ENCODE measurements at regions not wholly inside any gene's neighbourhood (a gene's known extent, or its start where the extent isn't known, plus 50 kb on each side); places are given as distances from the start of the nearest gene placed in this dataset.
"Not testable (repeated sequence)": the region's sequence is repeated elsewhere in the genome, so short reads cannot be mapped to it uniquely, and the experiment has no call there.

GRCh38 chr10:31120961-31121685 is 89.5 kb upstream of the ZNF438 start:
- H3K27ac ChIP-seq (ENCODE audit: low read depth, low read length) = no peak overlapping the region

DNA sequence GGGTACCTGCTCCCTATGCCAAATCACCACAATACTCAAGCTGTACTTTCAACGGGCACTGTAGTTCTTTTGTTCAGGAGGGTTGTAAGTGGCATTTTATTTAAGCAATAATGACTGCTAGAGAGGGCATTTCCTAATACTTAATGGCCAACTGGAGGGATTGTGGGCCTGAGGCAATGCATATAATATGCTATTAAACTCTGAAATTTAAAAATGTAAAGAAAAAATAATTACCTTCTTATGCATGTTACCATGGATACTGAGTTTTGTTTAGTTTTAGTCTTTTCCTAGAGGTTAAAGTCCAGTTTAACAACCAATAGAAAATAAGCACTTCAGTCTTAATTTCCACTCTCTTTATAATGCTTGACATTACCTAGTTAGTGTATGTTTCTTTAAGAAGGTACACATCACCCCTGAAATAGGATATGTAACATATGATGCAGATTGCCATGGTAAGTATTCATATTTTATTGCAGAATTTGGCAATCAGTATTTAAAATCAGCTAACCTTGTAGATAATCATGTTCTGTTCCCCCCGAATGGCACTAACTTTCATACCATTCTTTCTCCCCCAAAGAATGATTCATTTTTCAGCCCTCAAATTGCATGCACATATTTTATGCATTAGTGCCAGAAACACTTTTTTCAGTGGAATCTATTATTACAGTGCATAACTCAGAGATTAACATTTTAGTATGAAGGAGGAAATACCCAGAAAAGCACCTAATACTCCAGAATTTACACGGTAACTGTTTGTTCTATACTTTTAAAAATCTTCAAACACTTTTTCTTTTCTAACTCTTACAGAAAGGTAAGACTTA is 90.3 kb upstream of the ZNF438 start:
- no peak overlapping the region for H3K27ac ChIP-seq (ENCODE audit: low read depth, low read length)

More at GRCh38 chr10:31120961-31121685, 89.5 kb upstream of the ZNF438 start:
- 43 to 75% (median 61%) methylated on average over 7 of the region's 7 CpGs for WGBS, 3 donors

GRCh38 chr10:31123946-31124345 is 92.3 kb upstream of the ZNF438 start:
- 94 to 97% (median 94%) methylated on average over 6 of the region's 6 CpGs for WGBS, 3 donors
- H3K27ac ChIP-seq (ENCODE audit: low read depth, low read length) = no peak overlapping the region

More for the DNA sequence above, 90.3 kb upstream of the ZNF438 start:
- 64 to 82% (median 75%) methylated on average over 3 of the region's 3 CpGs for WGBS, 3 donors

- H3K27ac ChIP-seq (ENCODE audit: low read depth, low read length) = no peak overlapping the region
- WGBS, 3 donors = 84 to 88% (median 84%) methylated on average over 5 of the region's 5 CpGs
Observed at GRCh38 chr10:31124852-31125251, 93.2 kb upstream of the ZNF438 start.

DNA sequence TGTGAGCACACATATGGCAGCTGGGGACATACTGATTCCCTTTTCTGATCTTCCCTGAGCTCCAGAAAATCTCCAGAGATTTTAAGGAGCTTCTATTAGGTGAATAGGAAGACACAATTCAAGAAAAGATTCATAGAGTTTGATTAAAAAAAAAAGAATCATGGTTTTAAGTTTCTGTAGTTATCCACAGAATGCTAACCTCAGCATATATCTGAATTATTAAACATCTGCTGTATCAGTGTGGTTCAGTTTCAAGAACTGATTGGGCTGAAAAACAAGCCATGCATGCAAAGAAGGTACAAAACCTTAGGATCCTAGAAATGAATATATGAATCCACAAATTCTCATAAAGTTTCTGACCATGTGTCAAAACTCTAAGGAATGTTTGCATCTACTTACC is 94.1 kb upstream of the ZNF438 start:
- H3K27ac ChIP-seq (ENCODE audit: low read depth, low read length) = no peak overlapping the region

DNA sequence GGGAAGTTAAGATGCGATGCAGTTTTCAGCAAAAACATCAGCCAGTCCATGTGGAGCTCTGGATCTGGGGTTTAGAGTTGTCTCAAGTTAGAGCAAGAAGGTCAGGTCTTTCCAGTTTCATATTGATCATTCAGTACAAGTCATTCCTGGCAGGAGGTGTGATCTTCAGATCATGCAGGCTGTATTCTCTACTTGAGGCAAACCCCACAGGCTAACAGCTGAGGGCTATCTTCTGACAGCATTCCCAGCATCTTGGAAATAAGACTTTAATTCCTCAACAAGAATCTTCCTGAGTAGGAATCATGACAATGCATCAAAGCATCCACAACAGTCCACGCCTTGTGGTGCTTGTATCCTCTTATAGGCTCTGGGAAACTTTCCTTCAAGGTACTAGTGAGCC is 94.9 kb upstream of the ZNF438 start:
- 91 to 94% (median 92%) methylated on average over 2 of the region's 2 CpGs for WGBS, 3 donors
- no peak overlapping the region for H3K27ac ChIP-seq (ENCODE audit: low read depth, low read length)

DNA sequence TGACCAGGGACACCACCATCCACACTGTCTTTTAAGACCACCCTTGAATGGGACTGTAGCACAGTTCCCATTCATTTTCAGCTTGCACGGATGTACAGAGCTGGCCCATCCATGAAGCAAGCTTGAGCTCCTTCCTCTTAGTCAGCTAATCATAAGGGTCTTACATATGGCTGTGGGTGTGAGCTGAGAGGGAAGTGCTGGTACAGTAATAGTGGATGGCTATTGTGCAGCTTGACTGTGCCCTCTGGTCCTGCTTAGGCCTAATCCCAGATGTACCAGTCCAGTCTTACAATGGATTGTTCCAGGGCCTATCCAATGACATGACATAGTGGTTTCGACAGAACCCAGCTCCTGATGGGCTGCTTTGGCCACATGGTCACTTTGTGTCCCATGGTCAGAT is 96.9 kb upstream of the ZNF438 start:
- WGBS, 3 donors = 82 to 96% (median 94%) methylated on average over 2 of the region's 2 CpGs
- no peak overlapping the region for H3K27ac ChIP-seq (ENCODE audit: low read depth, low read length)

- no peak overlapping the region for H3K27ac ChIP-seq (ENCODE audit: low read depth, low read length)
- WGBS, 3 donors = 23 to 39% (median 33%) methylated on average over 1 to 2 of the region's 2 CpGs
Observed at GRCh38 chr10:31129271-31129670, 97.6 kb upstream of the ZNF438 start.

DNA sequence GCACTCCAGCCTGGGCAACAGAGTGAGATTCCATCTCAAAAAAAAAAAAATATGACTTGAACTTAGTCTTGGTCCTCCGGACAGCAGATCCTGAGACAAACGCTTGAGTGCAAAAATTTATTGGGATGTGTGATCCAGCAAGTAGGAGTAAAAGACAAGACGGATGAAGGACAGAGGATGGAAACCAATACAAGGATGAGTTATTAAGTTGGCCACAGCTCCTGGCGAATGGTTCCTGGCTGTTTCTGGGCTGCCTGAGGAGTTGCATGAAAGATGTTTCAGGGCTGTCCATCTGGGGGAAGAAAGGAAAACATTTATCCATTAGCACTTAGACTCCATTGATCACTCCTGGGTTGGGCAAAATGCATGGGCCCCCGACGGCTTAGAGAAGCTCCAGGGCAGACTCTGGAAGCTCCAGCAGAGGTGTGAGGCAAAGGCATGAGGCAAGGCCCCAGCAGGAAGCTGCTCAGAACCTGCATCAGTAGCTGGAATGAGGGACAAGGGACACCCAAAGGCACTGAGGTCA is 98.3 kb upstream of the ZNF438 start:
- H3K27ac ChIP-seq (ENCODE audit: low read depth, low read length) = no peak overlapping the region
- WGBS, 3 donors = 73 to 78% (median 74%) methylated on average over 6 of the region's 6 CpGs

- WGBS, 3 donors = 75 to 81% (median 75%) methylated on average over 1 of the region's 1 CpG
Observed at GRCh38 chr10:31130406-31130805, 98.7 kb upstream of the ZNF438 start.

GRCh38 chr10:31131251-31131650 is 99.6 kb upstream of the ZNF438 start:
- no peak overlapping the region for H3K27ac ChIP-seq (ENCODE audit: low read depth, low read length)
- 83 to 94% (median 87%) methylated on average over 2 of the region's 2 CpGs for WGBS, 3 donors

More at GRCh38 chr10:31130406-31130805, 98.7 kb upstream of the ZNF438 start:
- no peak overlapping the region for H3K27ac ChIP-seq (ENCODE audit: low read depth, low read length)

GRCh38 chr10:31132681-31133244 is 101.1 kb upstream of the ZNF438 start:
- 89 to 93% (median 93%) methylated on average over 6 of the region's 6 CpGs for WGBS, 3 donors

DNA sequence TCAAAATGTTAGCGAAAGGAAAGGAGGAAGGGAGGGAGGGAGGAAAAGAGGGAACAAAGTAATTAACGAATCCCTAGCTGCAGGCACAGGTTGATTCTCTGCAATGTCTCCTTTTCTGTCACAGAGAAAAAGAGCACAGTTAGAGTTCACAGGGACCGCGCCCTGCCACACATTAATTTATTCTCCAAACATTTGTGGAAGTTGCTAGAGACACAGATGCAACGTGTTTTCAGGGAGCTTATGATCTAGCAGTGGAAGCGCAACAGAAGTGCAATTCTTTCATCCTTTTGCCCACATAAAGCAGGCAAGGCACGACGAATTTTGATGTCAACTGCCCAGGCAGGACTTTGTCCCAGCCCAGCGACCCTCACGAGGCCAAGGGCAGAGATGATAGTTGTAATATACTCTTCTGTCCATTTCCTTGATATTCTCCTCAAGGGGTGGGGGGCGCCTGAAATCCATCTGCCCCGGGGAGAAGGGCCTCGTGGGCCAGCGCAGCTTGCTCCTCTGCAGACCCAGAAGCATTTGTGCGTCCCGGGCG is 101.7 kb upstream of the ZNF438 start:
- WGBS, 3 donors = 36 to 41% (median 37%) methylated on average over 17 of the region's 17 CpGs

More at GRCh38 chr10:31132681-31133244, 101.1 kb upstream of the ZNF438 start:
- H3K27ac ChIP-seq (ENCODE audit: low read depth, low read length) = no peak overlapping the region

GRCh38 chr10:31133792-31134310 is 102.2 kb upstream of the ZNF438 start:
- H3K27ac ChIP-seq (ENCODE audit: low read depth, low read length) = no peak overlapping the region
- 0 to 2% (median 1%) methylated on average over 37 of the region's 37 CpGs for WGBS, 3 donors

More for the DNA sequence above, 101.7 kb upstream of the ZNF438 start:
- no peak overlapping the region for H3K27ac ChIP-seq (ENCODE audit: low read depth, low read length)

DNA sequence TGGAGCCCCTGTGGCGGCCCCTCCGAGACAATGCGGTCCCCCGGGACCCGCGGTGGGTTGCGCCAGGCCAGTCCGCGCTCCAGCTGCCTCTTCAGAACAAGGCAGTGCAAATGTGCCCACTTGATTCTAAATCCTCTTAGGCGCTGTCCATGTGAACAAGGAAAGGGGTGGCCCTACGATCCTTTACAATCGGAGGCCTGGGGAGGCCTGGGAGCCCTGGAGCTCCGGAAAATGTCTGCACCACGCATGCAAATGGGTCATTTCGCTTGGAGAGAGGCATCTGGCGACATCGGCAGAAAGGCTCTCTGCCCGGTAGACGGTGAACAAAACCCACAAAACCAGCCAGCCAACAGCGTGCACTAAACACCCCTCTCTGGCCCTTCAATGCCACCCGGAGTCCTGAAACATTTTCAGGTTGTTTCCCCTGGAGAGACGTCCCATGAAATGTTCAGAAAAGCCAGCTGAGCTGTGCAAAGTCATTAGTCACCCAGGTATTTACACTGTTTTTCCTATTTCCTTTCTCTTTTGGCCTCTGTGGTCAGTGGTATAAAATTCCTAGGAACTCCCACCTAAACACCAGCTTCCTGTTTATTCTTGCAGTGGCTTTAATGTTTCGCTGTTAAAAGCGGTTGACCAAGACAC is 102.8 kb upstream of the ZNF438 start:
- no peak overlapping the region for H3K27ac ChIP-seq (ENCODE audit: low read depth, low read length)
- WGBS, 3 donors = 17 to 27% (median 19%) methylated on average over 24 of the region's 24 CpGs

- H3K27ac ChIP-seq (ENCODE audit: low read depth, low read length) = no peak overlapping the region
- WGBS, 3 donors = 76 to 83% (median 80%) methylated on average over 6 of the region's 6 CpGs
Observed at GRCh38 chr10:31135171-31135570, 103.5 kb upstream of the ZNF438 start.

- not testable (repeated sequence) for H3K27ac ChIP-seq (ENCODE audit: low read depth, low read length)
- 90 to 98% (median 97%) methylated on average over 8 of the region's 8 CpGs for WGBS, 3 donors
Observed at GRCh38 chr10:31135791-31136190, 104.1 kb upstream of the ZNF438 start.

DNA sequence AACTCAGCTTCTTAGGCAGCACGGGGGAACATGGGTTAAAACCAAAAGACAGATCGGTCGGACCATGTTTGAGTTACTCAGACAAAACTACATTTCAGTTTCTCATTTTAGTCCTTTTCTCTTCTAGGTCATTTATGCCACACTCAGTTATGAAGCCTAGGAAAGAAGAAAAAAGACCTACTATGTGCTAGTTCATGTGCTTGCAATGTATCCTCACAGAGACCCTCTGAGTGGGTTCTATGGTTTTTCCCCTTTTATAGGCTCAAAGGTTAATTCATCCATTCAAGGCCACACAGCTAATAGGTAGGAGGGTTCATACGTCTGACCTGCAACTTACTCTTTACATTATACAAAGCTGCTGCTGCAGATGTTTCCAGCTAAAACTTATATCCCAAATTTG is 104.7 kb upstream of the ZNF438 start:
- 82 to 92% (median 89%) methylated on average over 4 of the region's 4 CpGs for WGBS, 3 donors
- no peak overlapping the region for H3K27ac ChIP-seq (ENCODE audit: low read depth, low read length)

Measured in adipose tissue (tissue), 3 donors.